GM19099 (cell line): ENCODE measurements at regions not wholly inside any gene's neighbourhood (a gene's known extent, or its start where the extent isn't known, plus 50 kb on each side); places are given as distances from the start of the nearest gene placed in this dataset.

ENCODE experiments used
- POLR2A ChIP-seq: IDR thresholded peaks from 3 replicates; pipeline ENCODE4 v1.6.1; 2011; ENCODE audit warnings: low read depth; ENCODE audit not compliant: insufficient read length; ENCODE audit errors: extremely low read depth

GRCh38 chr3:56989169-56989976 lies 71.1 kb upstream of the SPATA12 start:
- no peak for TF ChIP-seq POLR2A

DNA sequence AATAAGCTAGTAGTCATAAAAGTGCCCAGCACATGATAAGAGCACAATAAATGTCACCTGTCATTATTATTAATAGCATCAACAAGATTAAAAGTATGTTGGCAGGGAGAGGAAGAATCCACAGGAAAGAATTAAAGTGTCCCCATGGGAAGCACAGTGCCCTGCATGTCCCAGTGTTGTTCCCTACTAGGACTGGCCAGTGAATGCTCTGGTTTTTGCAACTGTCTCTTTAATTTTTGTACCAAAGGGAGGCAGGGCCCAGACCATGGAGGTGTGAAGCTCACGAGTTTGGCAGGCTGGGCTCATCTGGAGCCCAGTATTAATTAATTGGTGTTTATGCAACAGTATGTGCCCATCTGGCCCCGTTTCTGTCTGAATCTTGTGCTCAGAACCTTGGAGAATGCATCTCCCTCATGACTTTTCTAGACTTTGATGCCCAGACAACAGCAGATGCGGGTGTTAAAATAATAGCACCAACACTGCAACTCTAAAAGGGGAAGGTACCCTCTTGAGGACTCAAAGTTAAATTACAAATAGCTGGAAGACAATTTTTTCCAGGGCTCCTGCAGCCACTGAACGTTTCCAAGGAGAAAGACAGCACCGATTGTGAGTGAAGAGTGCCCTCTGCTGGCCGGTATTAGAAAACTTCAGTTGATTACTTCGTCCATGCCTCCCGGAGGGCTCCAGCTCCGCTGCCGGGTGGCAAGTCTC lies 71.9 kb upstream of the SPATA12 start:
- no peak for TF ChIP-seq POLR2A

DNA sequence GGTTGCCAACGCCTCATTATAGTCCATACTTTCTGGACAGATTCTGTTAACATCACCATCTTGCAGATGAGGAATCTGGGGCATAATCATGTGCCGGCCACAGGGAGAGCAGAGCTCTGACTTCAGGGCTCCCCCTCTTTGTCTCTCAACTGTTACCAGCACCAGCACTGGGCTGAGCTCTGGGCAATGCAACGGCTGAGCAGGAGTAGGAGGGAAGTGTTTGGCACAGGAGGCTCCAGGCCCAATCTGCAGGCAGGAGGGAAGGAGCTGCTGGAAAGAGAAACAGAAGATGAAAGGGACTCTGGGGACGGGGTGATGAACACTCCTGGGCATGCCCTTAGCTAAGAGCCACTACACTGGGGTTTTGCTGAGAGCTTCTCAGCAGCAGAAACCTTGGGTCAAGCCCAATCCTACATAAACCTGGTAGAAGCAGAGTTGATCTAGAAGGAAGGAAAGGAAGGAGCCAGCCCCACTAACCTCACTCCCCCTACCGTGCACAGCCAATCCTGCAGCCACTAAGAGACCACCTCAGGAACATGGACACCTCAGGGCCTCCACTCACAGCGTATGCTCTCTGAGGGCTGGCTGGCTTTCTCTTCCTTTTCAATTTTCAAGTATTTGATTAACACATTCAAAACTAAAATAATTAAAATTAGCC lies 73.1 kb upstream of the SPATA12 start:
- TF ChIP-seq POLR2A = no peak

DNA sequence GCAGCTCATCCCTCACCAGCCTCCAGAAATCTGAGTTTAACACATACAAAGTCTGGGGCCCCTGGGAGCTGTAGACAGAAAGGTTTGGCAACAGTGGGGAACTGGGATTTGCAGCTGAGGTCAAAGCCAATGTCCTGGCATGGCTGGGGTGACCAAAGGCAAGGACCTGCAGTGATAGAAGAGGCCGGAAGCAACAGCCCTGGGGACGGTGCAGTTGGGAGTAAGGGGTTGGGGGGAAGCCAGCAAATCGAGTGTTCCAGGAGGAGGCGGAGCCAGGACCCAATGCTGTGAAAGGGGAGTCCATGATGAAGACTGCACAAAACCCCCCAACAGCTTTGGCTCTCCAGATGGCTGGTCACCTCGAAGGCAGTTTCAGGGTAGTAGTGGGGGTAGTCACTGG lies 74.1 kb upstream of the SPATA12 start:
- no peak for TF ChIP-seq POLR2A

DNA sequence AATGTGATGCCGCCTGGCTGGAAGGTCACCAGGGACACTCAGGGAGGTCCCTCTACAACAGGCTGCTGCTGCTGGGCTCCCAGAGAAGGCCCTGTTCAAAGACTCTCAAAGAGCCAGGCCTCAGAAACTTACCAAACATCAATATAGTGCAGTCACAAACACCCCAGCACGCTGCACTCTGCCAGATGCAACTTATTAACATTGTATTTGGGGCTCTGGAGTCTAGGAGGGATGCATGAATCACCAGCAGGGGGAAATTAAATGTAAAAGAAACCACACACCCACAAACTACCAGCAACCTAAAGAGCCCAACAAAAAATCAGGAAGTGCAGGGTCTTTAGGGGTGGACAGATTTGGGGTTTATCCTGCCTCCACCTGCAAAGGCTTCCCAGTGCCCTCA lies 74.6 kb upstream of the SPATA12 start:
- TF ChIP-seq POLR2A = no peak

DNA sequence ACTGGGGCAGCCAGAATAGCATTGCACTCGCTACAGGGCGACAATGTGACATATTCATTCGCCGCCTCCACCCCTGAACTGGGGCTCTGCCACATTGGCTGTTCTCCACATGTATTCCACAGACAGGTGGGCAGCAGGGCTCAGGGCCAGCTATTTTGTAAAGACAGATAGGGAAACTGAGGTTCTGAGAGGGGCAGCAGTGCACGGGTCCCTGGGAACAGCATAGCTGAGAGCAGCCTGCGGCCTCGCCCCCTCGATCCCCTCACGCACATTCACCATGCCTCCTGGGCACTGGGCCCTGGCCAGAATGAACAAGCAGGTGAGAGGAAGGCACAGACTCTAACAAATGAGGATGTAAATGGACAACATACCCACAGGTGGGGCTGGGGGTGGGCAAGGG lies 75.0 kb upstream of the SPATA12 start:
- TF ChIP-seq POLR2A = no peak

- no peak for TF ChIP-seq POLR2A
Measured at GRCh38 chr3:56983427-56983826, 77.0 kb upstream of the SPATA12 start.

GRCh38 chr3:56981445-56982230 lies 78.8 kb upstream of the SPATA12 start:
- no peak for TF ChIP-seq POLR2A

DNA sequence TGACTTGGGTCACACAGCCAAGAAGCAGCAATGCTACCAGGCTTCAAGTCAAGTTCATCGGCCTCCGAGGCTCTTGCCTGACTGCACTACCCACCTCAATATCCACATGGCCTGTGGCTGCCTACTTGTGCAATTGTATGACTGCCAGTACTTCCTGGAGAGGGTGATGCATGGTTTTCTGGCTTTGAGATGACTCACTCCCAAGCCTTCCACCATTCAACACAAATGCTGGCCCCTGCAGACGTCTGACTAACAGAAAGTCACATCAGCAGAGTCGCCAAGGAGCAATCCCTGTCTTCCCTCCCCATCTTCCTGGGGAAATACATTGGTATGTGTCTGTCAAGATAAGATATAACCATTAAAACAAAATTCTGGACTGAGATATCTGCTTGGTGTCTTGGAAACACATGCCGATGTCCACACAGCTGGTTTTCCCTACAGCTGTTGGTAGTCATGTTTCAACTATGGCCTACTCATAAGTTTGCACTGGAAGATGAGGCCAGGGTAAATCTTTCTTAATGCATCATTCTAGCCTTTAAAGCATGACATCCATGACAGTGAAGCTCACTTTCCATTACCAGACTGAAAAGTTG lies 79.6 kb upstream of the SPATA12 start:
- TF ChIP-seq POLR2A = no peak

- TF ChIP-seq POLR2A = no peak
Measured at GRCh38 chr3:56980243-56980642, 80.2 kb upstream of the SPATA12 start.

DNA sequence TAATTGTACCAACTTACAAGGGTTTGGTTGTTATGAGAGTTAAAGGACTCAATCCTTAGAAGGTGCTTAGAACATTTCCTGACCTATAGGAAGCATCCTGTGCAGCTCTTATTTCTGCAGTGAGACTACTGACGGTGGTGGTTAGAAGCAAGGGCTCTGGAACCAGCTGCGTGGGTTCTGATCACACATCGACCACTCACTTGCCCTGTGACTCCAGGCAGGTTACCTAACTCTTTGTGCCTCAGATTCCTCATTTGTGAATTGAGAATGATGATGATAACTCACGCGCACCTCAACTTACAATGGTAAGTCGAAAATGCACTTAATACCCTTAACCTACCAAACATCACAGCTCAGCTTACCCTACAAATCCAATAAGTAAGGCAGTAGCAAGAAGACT lies 80.7 kb upstream of the SPATA12 start:
- TF ChIP-seq POLR2A = no peak

DNA sequence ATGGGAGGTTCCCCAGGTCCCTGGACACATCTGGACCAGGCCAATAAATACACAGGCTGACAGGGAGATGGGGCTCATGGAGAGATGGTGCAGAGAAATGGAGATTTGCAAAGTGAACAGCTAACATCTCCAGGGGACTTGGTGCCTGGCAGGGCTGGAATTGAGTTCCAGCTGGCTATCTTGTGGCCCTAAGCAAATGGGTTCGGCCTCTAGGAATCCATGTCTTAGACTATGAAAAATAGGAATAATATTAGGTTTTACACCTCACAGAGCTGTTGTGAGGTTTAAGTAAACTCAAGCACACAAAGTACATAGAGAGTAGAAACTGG lies 82.9 kb upstream of the SPATA12 start:
- no peak for TF ChIP-seq POLR2A

DNA sequence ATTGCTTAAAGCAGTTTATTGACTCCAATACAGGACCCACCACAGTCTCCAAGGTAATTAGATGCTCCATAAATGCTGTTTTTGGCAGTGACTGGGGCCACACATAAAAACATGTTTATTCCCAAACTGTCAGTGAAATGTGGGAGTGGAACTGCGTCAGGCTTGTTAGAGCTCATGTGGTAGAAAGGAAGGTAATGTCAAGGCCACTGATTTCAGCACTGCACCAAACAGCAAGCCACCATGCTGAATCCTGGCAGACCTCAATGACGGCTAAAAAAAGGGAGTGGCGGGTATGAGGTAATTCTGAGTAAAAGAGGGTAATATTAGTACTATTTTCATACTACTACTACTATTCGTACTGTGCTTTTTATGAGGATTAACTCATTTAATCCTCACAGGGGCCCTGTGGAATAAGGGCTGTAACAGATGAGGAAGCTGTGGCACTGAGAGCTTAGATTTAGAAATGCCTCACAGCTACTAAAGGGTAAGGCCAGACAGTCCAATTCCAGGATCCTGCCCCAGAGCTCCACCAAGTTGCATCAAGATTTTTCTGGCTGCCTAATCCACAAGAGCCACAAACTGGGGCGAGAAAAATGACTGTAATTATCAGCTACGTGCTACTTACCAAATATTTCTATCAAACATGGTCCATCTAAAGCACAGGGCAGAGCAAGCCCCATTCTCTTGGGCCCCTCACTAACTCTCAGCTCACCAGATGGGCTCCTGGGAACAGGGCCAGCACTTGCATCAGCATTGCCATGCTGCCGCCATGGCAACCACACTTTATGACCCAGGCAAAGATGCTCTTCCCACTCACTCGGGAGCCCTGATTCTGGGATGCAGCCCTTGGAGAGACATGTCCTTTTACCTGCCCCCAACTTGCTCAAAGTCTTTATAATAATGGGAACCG lies 83.6 kb upstream of the SPATA12 start:
- no peak for TF ChIP-seq POLR2A

DNA sequence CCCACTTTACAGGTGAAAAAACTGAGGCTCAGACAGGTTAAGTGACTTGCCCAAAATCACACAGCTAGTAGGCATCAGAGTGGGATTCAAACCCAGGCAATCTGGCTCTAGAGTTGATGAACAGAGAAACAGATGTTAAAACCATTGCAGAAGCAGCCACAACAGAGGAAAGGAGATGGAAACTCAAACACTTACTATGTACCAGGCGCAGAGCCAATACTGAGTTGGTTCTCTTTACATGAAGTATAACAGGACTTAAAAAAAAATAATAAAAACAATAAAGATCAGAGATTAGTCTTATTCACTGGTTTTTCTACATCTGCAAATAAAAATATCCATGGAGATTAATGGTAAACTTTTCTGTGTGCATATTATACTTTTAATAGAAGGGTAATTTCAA lies 84.9 kb upstream of the SPATA12 start:
- TF ChIP-seq POLR2A = no peak
